WTC11 (cell line): ENCODE measurements at regions not wholly inside any gene's neighbourhood (a gene's known extent, or its start where the extent isn't known, plus 50 kb on each side); places are given as distances from the start of the nearest gene placed in this dataset.

Experiments
- ATAC-seq: fragments of 200-7000 bp; cut with Tn5 transposase; 2 replicates; pipeline ENCODE4 v1.10.0; 2021; ENCODE audit warnings: mild to moderate bottlenecking, moderate library complexity
- CTCF ChIA-PET: fragments of 300-600 bp; sonication (Branson Sonifier 250); formaldehyde crosslinking; loops from one replicate; lab custom pipeline; 2021; ENCODE audit warnings: antibody characterized with exemption; lab: Charles Lee
- POLR2A ChIA-PET: fragments of 350-600 bp; sonication (Branson Sonifier 250); formaldehyde crosslinking; loops from one replicate; lab custom pipeline; 2021; ENCODE audit warnings: antibody characterized with exemption; lab: Charles Lee
- DNase-seq: peaks from one replicate; pipeline ENCODE4 v3.0.0; 2021; ENCODE audit warnings: low spot score
- H3K27ac Mint-ChIP-seq: 2 replicates; pipeline ENCODE4 v1.8.0; 2021; ENCODE audit warnings: mixed read lengths
- H3K27me3 Mint-ChIP-seq: 2 replicates; pipeline ENCODE4 v1.8.0; 2021; ENCODE audit warnings: low read depth, mild to moderate bottlenecking, moderate library complexity, mixed read lengths
- H3K36me3 Mint-ChIP-seq: 2 replicates; pipeline ENCODE4 v1.8.0; 2021; ENCODE audit warnings: mixed read lengths
- H3K4me1 Mint-ChIP-seq: 2 replicates; pipeline ENCODE4 v1.8.0; 2022; ENCODE audit warnings: mixed read lengths
- H3K4me3 Mint-ChIP-seq: 2 replicates; pipeline ENCODE4 v1.8.0; 2021; ENCODE audit warnings: mild to moderate bottlenecking, moderate library complexity, mixed read lengths
- H3K9me3 Mint-ChIP-seq: 2 replicates; pipeline ENCODE4 v1.8.0; 2021; ENCODE audit warnings: mixed read lengths
- FOXK1 ChIP-seq: sonication (generic); formaldehyde crosslinking; IDR thresholded peaks from 2 replicates; pipeline ENCODE4 v1.8.0; 2022; ENCODE audit warnings: mild to moderate bottlenecking, moderate library complexity, missing genetic modification reagents
- GRHL2 ChIP-seq: fragments of 250-450 bp; sonication (Bioruptor Pico); IDR thresholded peaks from 2 replicates; pipeline ENCODE4 v1.8.0; 2022; ENCODE audit warnings: mild to moderate bottlenecking, moderate library complexity; ENCODE audit not compliant: insufficient replicate concordance, severe bottlenecking
- MXD4 ChIP-seq: fragments of 250-450 bp; sonication (Bioruptor Pico); IDR thresholded peaks from 2 replicates; pipeline ENCODE4 v1.8.0; 2021; ENCODE audit warnings: mild to moderate bottlenecking, moderate library complexity, borderline replicate concordance
- PRDM15 ChIP-seq: sonication (generic); formaldehyde crosslinking; IDR thresholded peaks from 2 replicates; pipeline ENCODE4 v1.8.0; 2022; ENCODE audit warnings: missing genetic modification reagents
- PREB ChIP-seq: sonication (generic); formaldehyde crosslinking; IDR thresholded peaks from 2 replicates; pipeline ENCODE4 v1.8.1; 2022; ENCODE audit warnings: mild to moderate bottlenecking, missing genetic modification reagents, moderate library complexity, borderline replicate concordance
- SMAD3 ChIP-seq: sonication (generic); formaldehyde crosslinking; IDR thresholded peaks from 2 replicates; pipeline ENCODE4 v1.8.0; 2022; ENCODE audit warnings: missing genetic modification reagents, mild to moderate bottlenecking, borderline replicate concordance
- STAT6 ChIP-seq: sonication (generic); formaldehyde crosslinking; conservative IDR thresholded peaks from 2 replicates; pipeline ENCODE4 v1.8.1; 2023; ENCODE audit warnings: mild to moderate bottlenecking, low read depth, missing genetic modification reagents, moderate library complexity
- USF1 ChIP-seq: sonication (generic); formaldehyde crosslinking; IDR thresholded peaks from 2 replicates; pipeline ENCODE4 v1.8.0; 2022; ENCODE audit warnings: mild to moderate bottlenecking, missing genetic modification reagents
- ZNF425 ChIP-seq: fragments of 250-450 bp; sonication (Bioruptor Pico); conservative IDR thresholded peaks from 2 replicates; pipeline ENCODE4 v1.9.0; 2021; ENCODE audit warnings: mild to moderate bottlenecking
- ZSCAN18 ChIP-seq: fragments of 250-450 bp; sonication (Bioruptor Pico); IDR thresholded peaks from 2 replicates; pipeline ENCODE4 v2.1.2; 2022; ENCODE audit warnings: mild to moderate bottlenecking, moderate library complexity

- no peak for TF ChIP-seq ZNF425 (CRISPR knock-in tag)
- no peak for TF ChIP-seq PREB
- TF ChIP-seq PRDM15 (CRISPR knock-in tag), result no peak
- no peak for TF ChIP-seq ZSCAN18 (CRISPR knock-in tag)
Measured at GRCh38 chr10:91062091-91062490, 141.2 kb upstream of the ANKRD1 start (continued).

- TF ChIP-seq SMAD3 (CRISPR knock-in tag) (no peak), USF1 (CRISPR knock-in tag) (no peak), MXD4 (CRISPR knock-in tag) (no peak), STAT6 (CRISPR knock-in tag) (no peak), FOXK1 (CRISPR knock-in tag) (no peak), GRHL2 (CRISPR knock-in tag) (no peak)
- TF ChIP-seq, all 79 proteins: peak for 0
- H3K9me3 Mint-ChIP-seq, result peaks cover 3% of the 10 kb centered on the region; the same call in 1 of the 2 replicates
- H3K4me1 Mint-ChIP-seq, result peaks cover 10% of the 10 kb centered on the region
- no peak overlapping the region for H3K27ac Mint-ChIP-seq
- H3K4me3 Mint-ChIP-seq, result no peak overlapping the region
- ChIA-PET CTCF (no interaction called here), POLR2A (no interaction called here)
- H3K36me3 Mint-ChIP-seq, result no peaks in the 10 kb centered on the region
- ATAC-seq, result no peak
- peaks cover 8% of the 10 kb centered on the region for H3K27me3 Mint-ChIP-seq
- DNase-seq, result no peak
Measured at GRCh38 chr10:91071786-91072185, 148.7 kb upstream of the PCGF5 start.
